HG02884 (cell line): ENCODE measurements at regions not wholly inside any gene's neighbourhood (a gene's known extent, or its start where the extent isn't known, plus 50 kb on each side); places are given as distances from the start of the nearest gene placed in this dataset.

Source experiments
- ATAC-seq: cut with Tn5 transposase; IDR thresholded peaks from one replicate; pipeline ENCODE4 v1.9.1; 2021; ENCODE audit warnings: mild to moderate bottlenecking, moderate library complexity; ENCODE audit not compliant: unreplicated experiment

DNA sequence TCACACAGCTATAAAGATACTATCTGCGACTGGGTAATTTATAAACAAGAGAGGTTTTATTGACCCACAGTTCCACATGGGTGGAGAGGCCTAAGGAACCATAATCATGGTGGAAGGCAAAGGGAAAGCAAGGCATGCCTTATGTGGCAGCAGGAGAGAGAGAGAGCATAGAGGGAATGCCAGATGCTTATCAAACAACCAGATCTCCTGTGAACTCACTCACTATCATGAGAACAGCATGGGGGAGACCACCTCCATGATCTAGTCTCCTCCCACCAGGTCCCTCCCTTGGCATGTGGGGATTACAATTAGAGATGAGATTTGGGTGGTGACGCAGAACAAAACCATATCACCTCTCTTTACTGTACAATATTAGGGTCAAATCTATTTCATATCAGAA is 1101.6 kb upstream of the RAG2 start:
- no peak for ATAC-seq

DNA sequence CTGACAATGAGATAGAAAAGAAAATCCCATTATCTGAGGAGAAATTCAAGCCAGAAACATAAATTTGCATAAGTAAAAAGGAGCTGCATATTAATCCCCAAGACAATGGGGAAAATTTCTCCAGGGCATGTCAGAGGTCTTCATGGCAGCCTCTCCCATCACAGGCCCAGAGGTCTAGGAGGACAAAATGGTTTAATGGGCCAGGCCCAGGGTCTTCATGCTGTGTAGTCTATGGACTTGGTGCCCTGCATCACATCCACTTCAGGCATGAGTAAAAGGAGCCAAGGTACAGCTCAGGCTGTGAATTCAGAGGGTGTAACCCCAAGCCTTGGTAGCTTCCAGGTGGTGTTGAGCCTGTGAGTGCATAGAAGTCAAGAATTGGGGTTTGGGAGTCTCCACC is 1097.2 kb upstream of the RAG2 start:
- no peak for ATAC-seq

DNA sequence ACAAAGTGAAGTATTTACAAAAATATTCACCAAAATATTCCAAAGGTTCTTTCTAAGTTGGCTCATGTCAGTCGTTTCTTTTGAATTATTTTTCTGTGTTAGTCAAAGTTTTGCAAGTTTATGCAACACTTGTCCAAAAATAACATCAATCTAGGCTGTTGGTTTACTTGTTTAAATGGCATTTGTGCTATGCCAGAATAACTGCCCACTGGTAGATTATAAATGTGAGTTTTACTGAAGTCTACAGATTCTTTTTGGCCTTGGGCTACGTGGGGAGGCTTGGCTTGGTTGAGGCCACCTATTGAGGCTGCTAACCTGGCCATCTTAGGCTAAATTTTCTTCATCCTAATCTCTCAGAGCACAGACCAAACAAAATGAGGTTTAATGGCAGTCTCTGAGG is 1091.9 kb upstream of the RAG2 start:
- ATAC-seq, result no peak

DNA sequence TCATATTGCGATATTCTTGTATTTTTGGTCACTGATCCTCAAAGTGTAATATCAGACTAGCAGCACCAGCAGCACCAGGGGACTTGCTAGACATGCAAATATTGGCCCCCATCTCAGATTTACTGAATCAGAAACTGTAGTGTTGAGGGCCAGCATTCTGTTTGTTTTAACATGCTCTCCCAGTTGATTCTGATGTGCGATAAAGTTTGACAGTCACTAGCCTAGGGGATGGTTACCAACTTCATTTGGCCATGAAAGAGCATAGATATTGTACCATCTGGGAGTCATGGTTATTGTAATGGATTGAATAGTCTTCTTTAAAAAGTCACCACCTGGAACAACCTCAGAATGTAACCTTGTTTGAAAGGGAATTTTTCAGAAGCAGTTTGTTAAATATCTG is 1090.4 kb upstream of the RAG2 start:
- no peak for ATAC-seq

DNA sequence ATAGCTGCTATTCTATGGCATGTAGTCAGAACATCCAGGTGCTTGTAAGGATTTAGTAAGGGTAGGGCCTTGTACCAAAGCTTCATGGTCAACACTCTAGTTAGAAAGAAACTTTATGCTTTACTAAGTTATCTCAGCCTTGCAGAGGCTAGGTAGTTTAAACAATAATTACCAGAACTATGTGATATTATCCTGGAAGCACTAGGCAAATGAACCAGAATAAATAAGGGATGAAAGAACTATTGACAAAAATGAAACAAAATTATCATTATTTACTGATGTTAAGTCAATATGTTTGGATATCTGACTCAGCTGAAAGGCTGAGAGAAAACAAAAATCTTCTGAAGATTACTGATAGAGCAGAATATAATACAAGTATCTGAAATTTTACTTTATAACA is 1089.1 kb upstream of the RAG2 start:
- ATAC-seq, result no peak

- no peak for ATAC-seq
Observed at GRCh38 chr11:37671321-37671720, 1073.3 kb upstream of the RAG2 start.

DNA sequence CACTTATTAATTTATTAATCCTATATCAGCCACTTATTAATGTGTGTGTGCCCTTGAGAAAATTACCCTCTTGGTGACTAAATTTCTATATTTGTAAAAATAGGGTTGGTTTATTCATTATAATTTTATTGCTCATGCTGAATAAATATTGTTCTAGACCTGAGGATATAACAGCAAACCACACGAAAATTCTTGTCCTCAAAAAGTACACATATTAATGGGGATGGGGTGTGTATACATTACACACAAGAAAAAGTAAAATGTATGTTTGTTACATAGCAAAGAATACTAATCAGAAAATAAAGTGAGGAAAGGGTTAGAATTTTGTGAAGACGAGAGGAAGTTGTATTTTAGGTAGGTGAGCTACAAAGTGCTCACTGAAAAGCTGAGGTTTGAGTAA is 1068.9 kb upstream of the RAG2 start:
- no peak for ATAC-seq

DNA sequence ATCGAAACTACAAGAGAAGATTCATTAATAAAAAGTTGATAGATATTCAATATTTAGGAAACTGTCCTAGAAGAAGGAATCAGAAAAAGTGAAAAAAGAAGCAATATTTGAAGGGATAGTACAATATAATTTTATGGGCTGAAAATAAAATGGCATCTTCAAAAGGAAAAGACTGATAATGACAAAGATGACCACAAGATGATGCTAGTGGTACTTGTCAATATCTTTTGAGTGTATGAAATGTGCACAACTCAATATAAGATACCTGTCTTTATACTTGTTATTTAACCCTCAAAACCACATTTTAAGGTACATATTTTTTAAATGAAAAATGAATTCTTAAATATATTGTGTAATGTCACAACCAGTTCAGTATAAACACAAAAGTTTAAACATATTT is 1059.6 kb upstream of the RAG2 start:
- ATAC-seq, result no peak

GRCh38 chr11:37647767-37648166 is 1049.7 kb upstream of the RAG2 start:
- ATAC-seq, result no peak

DNA sequence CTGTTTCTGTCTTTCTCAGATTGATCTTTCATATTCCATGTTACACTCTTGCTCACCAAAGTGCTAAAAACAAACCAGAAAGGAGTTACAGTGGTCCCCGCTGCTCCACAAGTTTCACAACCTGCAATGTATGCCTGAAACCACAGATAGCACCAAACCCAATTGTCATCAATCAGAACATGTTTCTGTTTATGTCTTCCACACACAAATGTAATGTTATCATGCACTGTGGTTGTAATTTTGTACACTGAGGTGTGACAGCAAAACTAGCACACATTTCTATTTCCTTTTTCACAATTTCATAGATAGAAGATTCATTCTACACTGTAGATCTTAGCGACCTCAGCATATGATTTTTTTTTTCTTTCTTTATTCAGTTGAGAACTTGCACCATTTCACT is 1045.9 kb upstream of the RAG2 start:
- ATAC-seq, result no peak

- ATAC-seq, result no peak
Observed at GRCh38 chr11:37642296-37642695, 1044.3 kb upstream of the RAG2 start.

GRCh38 chr11:37632748-37633147 is 1034.7 kb upstream of the RAG2 start:
- no peak for ATAC-seq

- no peak for ATAC-seq
Observed at GRCh38 chr11:37630866-37631265, 1032.8 kb upstream of the RAG2 start.

DNA sequence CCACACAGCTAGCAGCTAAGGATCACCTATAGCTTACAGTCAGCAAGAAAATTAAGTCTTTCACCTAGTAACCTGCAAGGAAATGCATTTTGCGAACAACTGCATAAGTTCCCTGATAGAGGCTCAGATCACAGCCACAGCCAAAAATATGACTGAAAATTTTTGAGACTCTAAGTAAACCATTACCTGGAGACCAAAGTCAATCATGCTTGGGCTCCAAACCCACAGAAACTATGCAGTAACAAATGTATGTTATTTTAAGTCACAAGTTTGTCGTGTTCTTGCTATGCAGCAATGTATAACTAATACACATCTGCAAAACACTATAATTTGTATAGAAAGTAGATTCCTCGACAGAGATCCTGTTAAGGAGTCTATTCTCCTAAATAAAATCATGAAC is 1025.7 kb upstream of the RAG2 start:
- ATAC-seq, result no peak

- no peak for ATAC-seq
Observed at GRCh38 chr11:37621662-37622061, 1023.6 kb upstream of the RAG2 start.

DNA sequence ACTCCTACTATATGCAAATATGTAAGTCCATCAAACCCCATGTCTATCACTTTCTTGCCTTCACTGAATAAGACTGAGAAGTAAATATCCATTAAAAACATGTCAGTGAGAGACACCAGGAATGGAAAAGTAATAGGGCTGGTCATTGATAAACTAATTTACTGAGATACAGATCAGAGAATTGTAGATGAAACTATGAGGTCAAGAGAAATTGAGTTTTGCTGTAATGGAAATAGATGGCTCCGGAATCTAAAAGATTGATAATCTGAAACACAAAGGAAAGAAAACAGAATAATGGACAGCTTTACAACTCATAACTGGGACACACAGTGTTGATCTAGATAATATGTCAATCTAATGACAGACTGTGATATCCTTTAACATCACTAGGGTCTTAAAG is 1018.3 kb upstream of the RAG2 start:
- no peak for ATAC-seq

GRCh38 chr11:37613031-37613430 is 1015.0 kb upstream of the RAG2 start:
- ATAC-seq, result no peak

- ATAC-seq, result no peak
Observed at GRCh38 chr11:37612146-37612545, 1014.1 kb upstream of the RAG2 start.

DNA sequence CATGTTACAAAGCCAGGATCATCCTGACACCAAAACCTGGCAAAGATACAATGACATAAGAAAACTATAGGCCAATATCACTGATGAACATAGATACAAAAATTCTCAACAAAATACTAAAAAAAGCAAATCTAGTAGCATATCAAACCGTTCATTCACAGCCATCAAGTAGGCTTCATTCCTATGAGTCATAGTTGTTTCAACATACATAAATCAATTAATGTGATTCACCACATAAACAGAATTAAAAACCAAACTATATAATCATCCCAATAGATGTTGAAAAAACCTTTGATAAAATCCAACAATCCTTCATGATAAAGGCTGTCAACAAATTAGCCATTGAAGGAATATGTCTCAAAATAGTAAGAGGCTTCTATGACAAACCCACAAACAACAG is 1007.2 kb upstream of the RAG2 start:
- no peak for ATAC-seq

DNA sequence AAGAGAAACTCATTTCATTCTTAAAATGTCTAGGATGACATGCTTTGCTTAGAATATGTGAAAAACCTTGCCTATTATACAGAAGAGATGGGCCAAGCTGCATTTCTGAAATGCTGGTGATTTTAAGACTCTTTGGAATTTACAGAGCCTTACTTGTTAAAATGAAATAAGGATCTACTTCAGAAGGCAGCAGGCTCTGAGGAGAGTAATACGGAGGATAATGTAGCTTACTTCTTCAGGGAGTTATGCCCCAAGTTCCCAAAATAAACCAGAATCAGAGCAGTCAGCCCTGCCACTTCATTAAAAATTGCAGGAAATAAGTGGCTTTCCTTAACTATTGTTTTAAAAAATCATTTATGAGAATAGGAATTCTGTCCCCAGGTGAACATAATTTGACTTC is 1000.3 kb upstream of the RAG2 start:
- ATAC-seq, result no peak

DNA sequence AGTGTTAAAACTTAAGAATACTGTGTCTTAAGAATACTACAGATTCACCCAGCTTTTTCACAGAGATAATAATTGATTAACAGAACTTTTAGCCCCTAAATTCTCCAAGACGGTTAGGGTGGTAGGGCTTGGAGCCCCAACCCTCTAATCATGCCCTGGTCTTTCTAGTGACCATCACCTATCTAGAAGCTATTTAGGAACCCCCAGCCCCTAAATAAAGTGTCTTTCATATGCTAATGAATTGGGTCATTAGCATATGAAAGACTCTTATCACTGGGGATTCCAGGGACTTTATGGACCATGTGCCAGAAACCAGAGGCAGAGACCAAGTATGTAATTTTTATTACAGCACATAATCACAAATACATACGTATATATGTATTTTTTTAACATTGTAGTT is 999.7 kb upstream of the RAG2 start:
- ATAC-seq, result no peak

- ATAC-seq, result no peak
Observed at GRCh38 chr11:37595845-37596244, 997.8 kb upstream of the RAG2 start.

DNA sequence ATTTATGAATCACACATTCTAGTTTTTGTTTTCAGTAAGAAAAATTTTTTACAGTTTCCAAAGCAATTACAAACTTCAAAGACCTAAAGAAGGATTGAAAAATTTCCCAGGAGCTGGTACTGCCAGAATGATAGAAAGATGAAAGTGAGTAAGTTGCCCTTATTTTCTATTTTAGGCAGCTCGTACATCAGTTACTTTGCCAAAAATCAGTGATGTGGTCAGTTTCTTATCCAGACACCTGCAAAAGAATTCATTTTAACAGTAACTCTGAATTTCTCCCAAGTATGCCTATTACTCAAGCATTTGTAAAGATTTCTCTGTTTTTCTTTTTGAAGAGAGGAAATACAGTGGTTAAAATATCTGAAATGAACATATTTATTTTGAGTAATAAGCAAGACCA is 976.3 kb upstream of the RAG2 start:
- no peak for ATAC-seq
